Uterus (tissue), 2 donors: ENCODE measurements at regions not wholly inside any gene's neighbourhood (a gene's known extent, or its start where the extent isn't known, plus 50 kb on each side); places are given as distances from the start of the nearest gene placed in this dataset.

Experiments used
- POLR2A ChIP-seq, 2 donors: fragments of 450-650 bp; IDR thresholded peaks; one replicate each; pipeline ENCODE4 v1.6.1; 2016; ENCODE audit warnings: antibody characterized with exemption in 2 of 2, mild to moderate bottlenecking in 1 of 2, moderate library complexity in 1 of 2
- TF ChIP-seq, protein P1 (sequence below), 4 experiments: fragments of 200-600 bp in 2 of 4; fragments of 450-650 bp in 2 of 4; sonication (generic) in 2 of 4; IDR thresholded peaks; one replicate each; pipeline ENCODE4 v1.5.1; 2016 to 2019; ENCODE audit warnings: antibody characterized with exemption in 4 of 4, mild to moderate bottlenecking in 2 of 4, moderate library complexity in 1 of 4

DNA sequence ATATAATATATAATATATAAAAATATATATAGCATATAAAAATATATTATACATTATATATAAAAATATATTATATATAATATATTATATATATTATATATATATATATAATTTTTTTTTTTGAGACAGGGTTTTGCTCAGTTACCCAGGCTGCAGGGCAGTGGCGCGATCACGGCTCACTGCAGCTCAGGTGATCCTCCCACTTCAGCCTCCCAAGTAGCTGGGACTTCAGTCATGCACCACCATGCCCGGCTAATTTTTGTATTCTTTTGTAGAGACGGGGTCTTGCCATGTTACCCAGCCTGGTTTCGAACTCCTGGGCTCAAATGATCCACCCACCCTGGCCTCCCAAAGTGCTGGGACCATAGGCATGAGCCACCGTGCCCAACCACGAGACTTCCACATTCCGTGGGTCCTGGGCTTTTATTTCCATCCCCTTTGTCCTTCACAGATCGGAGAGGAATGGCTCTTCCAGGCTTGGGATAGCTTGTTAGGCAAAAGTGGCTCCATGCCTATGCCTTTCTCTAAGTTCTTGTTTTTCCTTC, 62.0 kb upstream of the IER5L start:
- TF ChIP-seq, protein P1, sequence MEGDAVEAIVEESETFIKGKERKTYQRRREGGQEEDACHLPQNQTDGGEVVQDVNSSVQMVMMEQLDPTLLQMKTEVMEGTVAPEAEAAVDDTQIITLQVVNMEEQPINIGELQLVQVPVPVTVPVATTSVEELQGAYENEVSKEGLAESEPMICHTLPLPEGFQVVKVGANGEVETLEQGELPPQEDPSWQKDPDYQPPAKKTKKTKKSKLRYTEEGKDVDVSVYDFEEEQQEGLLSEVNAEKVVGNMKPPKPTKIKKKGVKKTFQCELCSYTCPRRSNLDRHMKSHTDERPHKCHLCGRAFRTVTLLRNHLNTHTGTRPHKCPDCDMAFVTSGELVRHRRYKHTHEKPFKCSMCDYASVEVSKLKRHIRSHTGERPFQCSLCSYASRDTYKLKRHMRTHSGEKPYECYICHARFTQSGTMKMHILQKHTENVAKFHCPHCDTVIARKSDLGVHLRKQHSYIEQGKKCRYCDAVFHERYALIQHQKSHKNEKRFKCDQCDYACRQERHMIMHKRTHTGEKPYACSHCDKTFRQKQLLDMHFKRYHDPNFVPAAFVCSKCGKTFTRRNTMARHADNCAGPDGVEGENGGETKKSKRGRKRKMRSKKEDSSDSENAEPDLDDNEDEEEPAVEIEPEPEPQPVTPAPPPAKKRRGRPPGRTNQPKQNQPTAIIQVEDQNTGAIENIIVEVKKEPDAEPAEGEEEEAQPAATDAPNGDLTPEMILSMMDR (IDR thresholded peaks at IDR 0.05), result no peak
- TF ChIP-seq POLR2A (IDR thresholded peaks at IDR 0.05), result no peak
